H1 (cell line): ENCODE measurements at regions not wholly inside any gene's neighbourhood (a gene's known extent, or its start where the extent isn't known, plus 50 kb on each side); places are given as distances from the start of the nearest gene placed in this dataset.

Experiments used
- JUND ChIP-seq: IDR thresholded peaks from 2 replicates; pipeline ENCODE4 v1.6.1; 2011; ENCODE audit warnings: mild to moderate bottlenecking, improper control_type of control experiment, low read length

DNA sequence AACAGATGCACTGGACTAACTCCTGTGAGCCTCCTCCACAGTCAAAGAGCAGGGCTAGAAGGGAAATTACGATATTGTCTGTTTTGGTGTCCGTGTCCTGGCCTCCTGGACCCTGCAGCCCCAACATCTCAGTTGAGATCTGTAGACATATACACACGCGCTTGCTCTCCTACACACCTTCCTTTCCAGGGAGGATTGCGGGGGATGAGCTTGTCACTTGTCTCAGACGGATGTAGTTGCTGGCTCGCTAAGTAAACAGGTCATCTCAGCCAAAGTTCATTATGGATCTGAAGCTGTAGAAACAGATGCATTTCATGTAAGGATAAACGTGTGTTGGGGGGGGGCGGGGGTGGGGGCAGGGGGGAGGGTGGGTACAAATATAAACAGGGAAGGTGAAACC, 549.3 kb downstream of the CCDC171 start (continued):
- TF ChIP-seq JUND = no peak
- TF ChIP-seq, all 59 proteins: peak for 0
